GM23338 (cell line): ENCODE measurements at regions not wholly inside any gene's neighbourhood (a gene's known extent, or its start where the extent isn't known, plus 50 kb on each side); places are given as distances from the start of the nearest gene placed in this dataset.

Experiments
- ATAC-seq: fragments of 200-7000 bp; cut with Tn5 transposase; 3 replicates; pipeline ENCODE4 v1.9.1; 2020
- DNase-seq: peaks from one replicate; pipeline ENCODE4 v3.0.0-alpha.2; 2015; ENCODE audit warnings: low spot score
- H2AFZ ChIP-seq: fragments of 200-600 bp; sonication (generic); 2 replicates; pipeline ENCODE4 v1.8.0; 2016; ENCODE audit warnings: antibody characterized with exemption, mild to moderate bottlenecking, moderate library complexity
- H3F3A ChIP-seq: fragments of 200-600 bp; sonication (generic); replicated peaks from 2 replicates; pipeline ENCODE4 v1.8.0; 2017; ENCODE audit warnings: antibody characterized with exemption, mixed run types, low read depth
- H3K27ac ChIP-seq: fragments of 200-600 bp; sonication (generic); 2 replicates; pipeline ENCODE4 v1.6.1; 2016; ENCODE audit warnings: low read depth
- H3K27me3 ChIP-seq: fragments of 200-600 bp; sonication (generic); 2 replicates; pipeline ENCODE4 v1.8.0; 2016; ENCODE audit warnings: mild to moderate bottlenecking, mixed run types, moderate library complexity; ENCODE audit not compliant: insufficient read depth
- H3K36me3 ChIP-seq: fragments of 200-600 bp; sonication (generic); 2 replicates; pipeline ENCODE4 v1.8.0; 2016; ENCODE audit warnings: mild to moderate bottlenecking; ENCODE audit not compliant: insufficient read depth
- H3K4me1 ChIP-seq: fragments of 200-600 bp; sonication (generic); 2 replicates; pipeline ENCODE4 v1.8.0; 2016; ENCODE audit warnings: mild to moderate bottlenecking, moderate library complexity; ENCODE audit not compliant: insufficient read depth
- H3K4me2 ChIP-seq: fragments of 200-600 bp; sonication (generic); 2 replicates; pipeline ENCODE4 v1.7.1; 2017; ENCODE audit warnings: mixed run types
- H3K4me3 ChIP-seq: fragments of 200-600 bp; sonication (generic); 2 replicates; pipeline ENCODE4 v1.6.1; 2016; ENCODE audit warnings: mixed run types
- H3K79me2 ChIP-seq: fragments of 200-600 bp; sonication (generic); replicated peaks from 2 replicates; pipeline ENCODE4 v1.8.0; 2017; ENCODE audit warnings: mild to moderate bottlenecking; ENCODE audit not compliant: insufficient read depth
- H3K9me2 ChIP-seq: fragments of 200-600 bp; sonication (generic); 2 replicates; pipeline ENCODE4 v1.8.0; 2017; ENCODE audit not compliant: insufficient read depth
- H4K20me1 ChIP-seq: fragments of 200-600 bp; sonication (generic); replicated peaks from 2 replicates; pipeline ENCODE4 v1.8.0; 2017; ENCODE audit warnings: mild to moderate bottlenecking; ENCODE audit not compliant: insufficient read depth
- H3K27ac Mint-ChIP-seq: 2 replicates; pipeline ENCODE4 v1.8.0; 2020; ENCODE audit warnings: inconsistent platforms, mild to moderate bottlenecking, moderate library complexity, mixed read lengths
- H3K27me3 Mint-ChIP-seq: 3 replicates; pipeline ENCODE4 v1.8.0; 2022; ENCODE audit warnings: low read depth, mild to moderate bottlenecking, moderate library complexity, mixed read lengths, inconsistent platforms; ENCODE audit not compliant: insufficient read depth, poor library complexity
- H3K36me3 Mint-ChIP-seq: 3 replicates; pipeline ENCODE4 v1.8.0; 2021; ENCODE audit warnings: low read depth, mild to moderate bottlenecking, inconsistent platforms, moderate library complexity, mixed read lengths
- H3K4me1 Mint-ChIP-seq: 3 replicates; pipeline ENCODE4 v1.8.0; 2020; ENCODE audit warnings: mild to moderate bottlenecking, inconsistent platforms, mixed read lengths
- H3K4me3 Mint-ChIP-seq: 3 replicates; pipeline ENCODE4 v1.8.0; 2021; ENCODE audit warnings: moderate library complexity, mild to moderate bottlenecking, inconsistent platforms, mixed read lengths
- H3K9me3 Mint-ChIP-seq: 3 replicates; pipeline ENCODE4 v1.8.0; 2020; ENCODE audit warnings: moderate library complexity, mild to moderate bottlenecking, inconsistent platforms, mixed read lengths
- CREB1 ChIP-seq: fragments of 250-450 bp; sonication (Bioruptor Pico); IDR thresholded peaks from 2 replicates; pipeline ENCODE4 v1.5.0; 2020; ENCODE audit warnings: low read depth, mild to moderate bottlenecking, moderate library complexity
- EZH2 ChIP-seq: fragments of 200-600 bp; sonication (generic); IDR thresholded peaks from one replicate; pipeline ENCODE4 v1.8.0; 2017; ENCODE audit warnings: antibody characterized with exemption, mild to moderate bottlenecking, low read depth; ENCODE audit not compliant: unreplicated experiment
- EZH2phosphoT487 ChIP-seq: fragments of 200-600 bp; sonication (generic); IDR thresholded peaks from one replicate; pipeline ENCODE4 v1.8.1; 2018; ENCODE audit warnings: antibody characterized with exemption; ENCODE audit not compliant: unreplicated experiment
- JUNB ChIP-seq: IDR thresholded peaks from one replicate; pipeline ENCODE4 v1.6.1; 2016; ENCODE audit warnings: antibody characterized with exemption; ENCODE audit not compliant: unreplicated experiment
- NANOG ChIP-seq: IDR thresholded peaks from 2 replicates; pipeline ENCODE4 v1.6.1; 2016; ENCODE audit warnings: antibody characterized with exemption, borderline replicate concordance
- POLR2AphosphoS5 ChIP-seq: IDR thresholded peaks from 2 replicates; pipeline ENCODE4 v1.6.1; 2016; ENCODE audit warnings: antibody characterized with exemption, low read depth
- STAT1 ChIP-seq: IDR thresholded peaks from one replicate; pipeline ENCODE4 v1.6.1; 2016; ENCODE audit warnings: antibody characterized with exemption; ENCODE audit not compliant: unreplicated experiment
- ZNF114 ChIP-seq: fragments of 250-450 bp; sonication (Bioruptor Pico); IDR thresholded peaks from 2 replicates; pipeline ENCODE4 v1.5.0; 2020; ENCODE audit warnings: mild to moderate bottlenecking, moderate library complexity
- ZNF331 ChIP-seq: fragments of 250-450 bp; sonication (Bioruptor Pico); IDR thresholded peaks from 2 replicates; pipeline ENCODE4 v1.5.0; 2020; ENCODE audit warnings: low read depth, mild to moderate bottlenecking, moderate library complexity
- ZNF462 ChIP-seq: fragments of 250-450 bp; sonication (Bioruptor Pico); IDR thresholded peaks from 2 replicates; pipeline ENCODE4 v1.5.0; 2020; ENCODE audit warnings: mild to moderate bottlenecking, moderate library complexity
- TF ChIP-seq, protein P1 (sequence below): IDR thresholded peaks from 2 replicates; pipeline ENCODE4 v1.6.1; 2016; ENCODE audit warnings: antibody characterized with exemption
- TF ChIP-seq, protein P2 (sequence below), 2 experiments: fragments of 200-600 bp in 1 of 2; sonication (generic) in 1 of 2; conservative IDR thresholded peaks; 2 replicates each; pipeline versions ENCODE4 v1.5.1 to v1.6.1; 2016 to 2017; ENCODE audit warnings: antibody characterized with exemption in 2 of 2, low read depth in 2 of 2, mild to moderate bottlenecking in 2 of 2, moderate library complexity in 1 of 2
- TF ChIP-seq, protein P3 (sequence below): IDR thresholded peaks from one replicate; pipeline ENCODE4 v1.6.1; 2018; ENCODE audit warnings: antibody characterized with exemption; ENCODE audit not compliant: unreplicated experiment

DNA sequence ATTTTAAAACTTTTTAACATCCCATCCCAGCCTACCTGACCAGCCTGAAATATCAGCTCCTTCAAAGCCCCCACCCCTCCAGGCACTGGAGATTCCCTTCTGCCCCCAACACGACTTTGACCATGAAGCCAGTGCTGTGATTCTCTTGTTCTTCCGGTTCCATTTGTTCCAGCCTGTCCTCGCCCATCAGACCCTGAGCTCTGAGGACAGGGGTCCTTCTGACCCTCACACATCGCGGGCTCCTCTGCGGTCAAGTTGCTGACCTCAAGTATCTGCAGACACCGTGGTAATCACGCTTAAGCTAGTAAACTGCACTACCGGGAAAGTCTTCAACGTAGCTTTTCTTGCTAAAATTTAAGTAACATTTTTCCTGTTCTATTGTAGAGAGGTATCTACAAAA, 282.2 kb upstream of the SALL3 start:
- H3K27ac Mint-ChIP-seq = no peak overlapping the region

More for the DNA sequence above, 282.2 kb upstream of the SALL3 start:
- H3K4me2 ChIP-seq = no peak overlapping the region
- no peaks in the 10 kb centered on the region for H3K9me2 ChIP-seq
- peaks cover 5% of the 10 kb centered on the region for H3K4me1 ChIP-seq
- DNase-seq (no peak), ATAC-seq (no peak)
- Mint-ChIP-seq H3K27me3 (peaks cover 4% of the 10 kb centered on the region), H3K4me3 (no peak overlapping the region), H3K4me1 (peaks cover 6% of the 10 kb centered on the region; the same call in 2 of the 3 replicates), H3K9me3 (peaks cover 97% of the 10 kb centered on the region), H3K36me3 (peaks cover 34% of the 10 kb centered on the region)
- H3K79me2 ChIP-seq = no peaks in the 10 kb centered on the region
- H2AFZ ChIP-seq = no peak overlapping the region
- H4K20me1 ChIP-seq = no peaks in the 10 kb centered on the region
- no peak for TF ChIP-seq JUNB
- TF ChIP-seq EZH2 = no peak
- no peak for TF ChIP-seq ZNF462 (CRISPR knock-in tag)
- no peak for TF ChIP-seq ZNF331 (CRISPR knock-in tag)
- no peak for TF ChIP-seq EZH2phosphoT487
- no peak for TF ChIP-seq NANOG
- no peak for TF ChIP-seq STAT1
- TF ChIP-seq, protein P1, sequence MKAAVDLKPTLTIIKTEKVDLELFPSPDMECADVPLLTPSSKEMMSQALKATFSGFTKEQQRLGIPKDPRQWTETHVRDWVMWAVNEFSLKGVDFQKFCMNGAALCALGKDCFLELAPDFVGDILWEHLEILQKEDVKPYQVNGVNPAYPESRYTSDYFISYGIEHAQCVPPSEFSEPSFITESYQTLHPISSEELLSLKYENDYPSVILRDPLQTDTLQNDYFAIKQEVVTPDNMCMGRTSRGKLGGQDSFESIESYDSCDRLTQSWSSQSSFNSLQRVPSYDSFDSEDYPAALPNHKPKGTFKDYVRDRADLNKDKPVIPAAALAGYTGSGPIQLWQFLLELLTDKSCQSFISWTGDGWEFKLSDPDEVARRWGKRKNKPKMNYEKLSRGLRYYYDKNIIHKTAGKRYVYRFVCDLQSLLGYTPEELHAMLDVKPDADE = no peak
- TF ChIP-seq, protein P2, sequence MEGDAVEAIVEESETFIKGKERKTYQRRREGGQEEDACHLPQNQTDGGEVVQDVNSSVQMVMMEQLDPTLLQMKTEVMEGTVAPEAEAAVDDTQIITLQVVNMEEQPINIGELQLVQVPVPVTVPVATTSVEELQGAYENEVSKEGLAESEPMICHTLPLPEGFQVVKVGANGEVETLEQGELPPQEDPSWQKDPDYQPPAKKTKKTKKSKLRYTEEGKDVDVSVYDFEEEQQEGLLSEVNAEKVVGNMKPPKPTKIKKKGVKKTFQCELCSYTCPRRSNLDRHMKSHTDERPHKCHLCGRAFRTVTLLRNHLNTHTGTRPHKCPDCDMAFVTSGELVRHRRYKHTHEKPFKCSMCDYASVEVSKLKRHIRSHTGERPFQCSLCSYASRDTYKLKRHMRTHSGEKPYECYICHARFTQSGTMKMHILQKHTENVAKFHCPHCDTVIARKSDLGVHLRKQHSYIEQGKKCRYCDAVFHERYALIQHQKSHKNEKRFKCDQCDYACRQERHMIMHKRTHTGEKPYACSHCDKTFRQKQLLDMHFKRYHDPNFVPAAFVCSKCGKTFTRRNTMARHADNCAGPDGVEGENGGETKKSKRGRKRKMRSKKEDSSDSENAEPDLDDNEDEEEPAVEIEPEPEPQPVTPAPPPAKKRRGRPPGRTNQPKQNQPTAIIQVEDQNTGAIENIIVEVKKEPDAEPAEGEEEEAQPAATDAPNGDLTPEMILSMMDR (conservative IDR thresholded peaks at IDR 0.05; ENCODE audit: low read depth in 2 of 2) = no peak
- TF ChIP-seq, protein P3, sequence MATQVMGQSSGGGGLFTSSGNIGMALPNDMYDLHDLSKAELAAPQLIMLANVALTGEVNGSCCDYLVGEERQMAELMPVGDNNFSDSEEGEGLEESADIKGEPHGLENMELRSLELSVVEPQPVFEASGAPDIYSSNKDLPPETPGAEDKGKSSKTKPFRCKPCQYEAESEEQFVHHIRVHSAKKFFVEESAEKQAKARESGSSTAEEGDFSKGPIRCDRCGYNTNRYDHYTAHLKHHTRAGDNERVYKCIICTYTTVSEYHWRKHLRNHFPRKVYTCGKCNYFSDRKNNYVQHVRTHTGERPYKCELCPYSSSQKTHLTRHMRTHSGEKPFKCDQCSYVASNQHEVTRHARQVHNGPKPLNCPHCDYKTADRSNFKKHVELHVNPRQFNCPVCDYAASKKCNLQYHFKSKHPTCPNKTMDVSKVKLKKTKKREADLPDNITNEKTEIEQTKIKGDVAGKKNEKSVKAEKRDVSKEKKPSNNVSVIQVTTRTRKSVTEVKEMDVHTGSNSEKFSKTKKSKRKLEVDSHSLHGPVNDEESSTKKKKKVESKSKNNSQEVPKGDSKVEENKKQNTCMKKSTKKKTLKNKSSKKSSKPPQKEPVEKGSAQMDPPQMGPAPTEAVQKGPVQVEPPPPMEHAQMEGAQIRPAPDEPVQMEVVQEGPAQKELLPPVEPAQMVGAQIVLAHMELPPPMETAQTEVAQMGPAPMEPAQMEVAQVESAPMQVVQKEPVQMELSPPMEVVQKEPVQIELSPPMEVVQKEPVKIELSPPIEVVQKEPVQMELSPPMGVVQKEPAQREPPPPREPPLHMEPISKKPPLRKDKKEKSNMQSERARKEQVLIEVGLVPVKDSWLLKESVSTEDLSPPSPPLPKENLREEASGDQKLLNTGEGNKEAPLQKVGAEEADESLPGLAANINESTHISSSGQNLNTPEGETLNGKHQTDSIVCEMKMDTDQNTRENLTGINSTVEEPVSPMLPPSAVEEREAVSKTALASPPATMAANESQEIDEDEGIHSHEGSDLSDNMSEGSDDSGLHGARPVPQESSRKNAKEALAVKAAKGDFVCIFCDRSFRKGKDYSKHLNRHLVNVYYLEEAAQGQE = no peak
- TF ChIP-seq CREB1 = no peak
- TF ChIP-seq POLR2AphosphoS5 = no peak
- no peak for TF ChIP-seq ZNF114
- H3K36me3 ChIP-seq = no peaks in the 10 kb centered on the region
- H3K27ac ChIP-seq = no peak overlapping the region
- no peaks in the 10 kb centered on the region for H3F3A ChIP-seq
- H3K4me3 ChIP-seq = no peak overlapping the region
- no peaks in the 10 kb centered on the region for H3K27me3 ChIP-seq
